IMR-90 (cell line): ENCODE measurements at regions not wholly inside any gene's neighbourhood (a gene's known extent, or its start where the extent isn't known, plus 50 kb on each side); places are given as distances from the start of the nearest gene placed in this dataset.

ENCODE experiments used
- CHD1 ChIP-seq: IDR thresholded peaks from 2 replicates; pipeline ENCODE4 v1.6.1; 2012; ENCODE audit warnings: low read depth, low read length, improper control_type of control experiment
- CTCF ChIP-seq: conservative IDR thresholded peaks from 2 replicates; pipeline ENCODE4 v1.5.1; 2012; ENCODE audit warnings: mild to moderate bottlenecking, low read depth, low read length, improper control_type of control experiment
- ELK1 ChIP-seq: fragments of 150-350 bp; IDR thresholded peaks from 2 replicates; pipeline ENCODE4 v1.6.1; 2016; ENCODE audit warnings: low read depth, mild to moderate bottlenecking, low read length, moderate library complexity, borderline replicate concordance
- MAFK ChIP-seq: IDR thresholded peaks from 2 replicates; pipeline ENCODE4 v1.6.1; 2012; ENCODE audit warnings: low read depth, low read length, improper control_type of control experiment
- POLR2A ChIP-seq: IDR thresholded peaks from 2 replicates; pipeline ENCODE4 v1.6.1; 2012; ENCODE audit warnings: mild to moderate bottlenecking, low read depth, low read length
- RAD21 ChIP-seq: IDR thresholded peaks from 2 replicates; pipeline ENCODE4 v1.6.1; 2012; ENCODE audit warnings: low read length, improper control_type of control experiment
- RCOR1 ChIP-seq: IDR thresholded peaks from 2 replicates; pipeline ENCODE4 v1.6.1; 2012; ENCODE audit warnings: mild to moderate bottlenecking, low read length, improper control_type of control experiment; ENCODE audit not compliant: insufficient replicate concordance
- RFX5 ChIP-seq: IDR thresholded peaks from 2 replicates; pipeline ENCODE4 v1.8.0; 2012; ENCODE audit warnings: low read depth, mild to moderate bottlenecking, low read length, moderate library complexity
- SMC3 ChIP-seq: fragments of 150-350 bp; IDR thresholded peaks from 2 replicates; pipeline ENCODE4 v1.6.1; 2016; ENCODE audit warnings: low read depth, mild to moderate bottlenecking, antibody characterized with exemption, low read length, moderate library complexity
- USF2 ChIP-seq: fragments of 150-350 bp; IDR thresholded peaks from 2 replicates; pipeline ENCODE4 v1.6.1; 2017; ENCODE audit warnings: mild to moderate bottlenecking, antibody characterized with exemption, low read length, low read depth

DNA sequence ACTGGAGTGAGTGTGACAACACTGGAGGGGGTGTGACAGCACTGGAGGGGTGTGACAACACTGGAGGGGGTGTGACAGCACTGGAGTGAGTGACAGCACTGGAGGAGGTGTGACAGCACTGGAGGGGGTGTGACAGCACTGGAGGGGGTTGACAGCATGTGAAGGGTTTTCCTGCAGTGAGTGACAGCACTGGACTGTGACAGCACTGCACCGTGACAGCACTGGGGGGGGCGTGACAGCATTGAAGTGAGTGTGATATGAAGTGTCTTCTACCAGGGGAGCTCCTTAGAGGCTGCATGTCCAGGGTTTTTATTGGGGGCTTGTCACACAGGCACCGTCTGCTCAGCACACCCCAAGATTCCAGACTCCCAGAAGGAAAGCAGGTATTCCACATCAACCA, 274.8 kb downstream of the TEX29 start:
- TF ChIP-seq CTCF, result no peak
- TF ChIP-seq RAD21, result no peak
- no peak for TF ChIP-seq POLR2A
- TF ChIP-seq SMC3, result no peak
- no peak for TF ChIP-seq ELK1
- TF ChIP-seq RFX5, result no peak
- no peak for TF ChIP-seq USF2
- no peak for TF ChIP-seq CHD1
- no peak for TF ChIP-seq RCOR1
- no peak for TF ChIP-seq MAFK
